CD14-positive monocyte (primary cell): ENCODE measurements at regions not wholly inside any gene's neighbourhood (a gene's known extent, or its start where the extent isn't known, plus 50 kb on each side); places are given as distances from the start of the nearest gene placed in this dataset.
A peak's percentile ranks its signal among the peaks of the same experiment; 100 is the strongest.
"Not testable (repeated sequence)": the region's sequence is repeated elsewhere in the genome, so short reads cannot be mapped to it uniquely, and the experiment has no call there.

ENCODE experiments used
- DNase-seq, 3 donors: peaks; one replicate each; pipeline ENCODE4 v3.0.0-alpha.2; 2011 to 2022
- H2AFZ ChIP-seq: 2 replicates; pipeline ENCODE4 v1.6.0; 2012; ENCODE audit warnings: mild to moderate bottlenecking, low read depth, low read length, inconsistent platforms; ENCODE audit not compliant: insufficient read depth, poor library complexity, severe bottlenecking
- H3K27ac ChIP-seq, 2 donors: 1 replicate in 1 of 2; 2 replicates in 1 of 2; pipeline ENCODE4 v1.5.1; 2012 to 2013; ENCODE audit warnings: low read length in 2 of 2, control low read depth in 1 of 2, inconsistent platforms in 1 of 2, low read depth in 1 of 2, mild to moderate bottlenecking in 1 of 2
- H3K27me3 ChIP-seq, 2 donors: one replicate each; pipeline versions ENCODE4 v1.6.0 to v1.6.1; 2011 to 2013; ENCODE audit warnings: low read length in 2 of 2; ENCODE audit not compliant: control insufficient read depth in 2 of 2, insufficient read depth in 2 of 2
- H3K36me3 ChIP-seq, 2 donors: replicated peaks in 1 of 2; 1 replicate in 1 of 2; 2 replicates in 1 of 2; pipeline versions ENCODE4 v1.5.1 to v1.6.1; 2012 to 2013; ENCODE audit warnings: low read length in 2 of 2, control low read depth in 1 of 2, inconsistent platforms in 1 of 2, mild to moderate bottlenecking in 1 of 2; ENCODE audit not compliant: insufficient read depth in 2 of 2, control insufficient read depth in 1 of 2
- H3K4me1 ChIP-seq, 2 donors: 1 replicate in 1 of 2; 2 replicates in 1 of 2; pipeline versions ENCODE4 v1.5.1 to v1.6.1; 2012 to 2013; ENCODE audit warnings: low read length in 2 of 2, control low read depth in 1 of 2, inconsistent platforms in 1 of 2, mild to moderate bottlenecking in 1 of 2, moderate library complexity in 1 of 2; ENCODE audit not compliant: insufficient read depth in 2 of 2, control insufficient read depth in 1 of 2
- H3K4me2 ChIP-seq: replicated peaks from 2 replicates; pipeline ENCODE3; 2012; ENCODE audit warnings: low read length, moderate library complexity, mild to moderate bottlenecking; ENCODE audit not compliant: poor library complexity, severe bottlenecking; ENCODE audit errors: extremely low read depth
- H3K4me3 ChIP-seq, 3 experiments: fragments of 200-600 bp in 1 of 3; sonication (generic) in 1 of 3; replicated peaks in 1 of 3; 1 replicate in 2 of 3; 2 replicates in 1 of 3; pipeline ENCODE4 v1.5.1; 2011 to 2013; ENCODE audit warnings: low read length in 3 of 3, mild to moderate bottlenecking in 3 of 3, control low read depth in 2 of 3, low read depth in 2 of 3, inconsistent platforms in 1 of 3, moderate library complexity in 1 of 3
- H3K79me2 ChIP-seq: 2 replicates; pipeline ENCODE4 v1.6.0; 2012; ENCODE audit warnings: mild to moderate bottlenecking, control low read depth, inconsistent platforms, low read length, moderate library complexity; ENCODE audit not compliant: insufficient read depth
- H3K9ac ChIP-seq: 2 replicates; pipeline ENCODE4 v1.6.0; 2017; ENCODE audit warnings: low read length, mild to moderate bottlenecking; ENCODE audit not compliant: insufficient read depth, poor library complexity, severe bottlenecking
- H3K9me3 ChIP-seq, 2 donors: replicated peaks in 1 of 2; 1 replicate in 1 of 2; 2 replicates in 1 of 2; pipeline versions ENCODE4 v1.5.1 to v1.6.1; 2012 to 2013; ENCODE audit warnings: low read length in 2 of 2, control low read depth in 1 of 2; ENCODE audit not compliant: control insufficient read depth in 1 of 2, insufficient read depth in 1 of 2
- H4K20me1 ChIP-seq: 2 replicates; pipeline ENCODE4 v1.6.0; 2012; ENCODE audit warnings: mild to moderate bottlenecking, low read length, control low read depth, moderate library complexity; ENCODE audit not compliant: insufficient read depth
- H3K27ac Mint-ChIP-seq, 7 donors: one replicate each; pipeline ENCODE4 v1.8.0; 2020; ENCODE audit warnings: mild to moderate bottlenecking in 7 of 7, mixed read lengths in 7 of 7, moderate library complexity in 6 of 7, inconsistent platforms in 2 of 7
- H3K27me3 Mint-ChIP-seq, 3 donors: one replicate each; pipeline ENCODE4 v1.8.0; 2021 to 2022; ENCODE audit warnings: low read depth in 3 of 3, mild to moderate bottlenecking in 3 of 3, mixed read lengths in 3 of 3, moderate library complexity in 3 of 3, inconsistent platforms in 1 of 3
- H3K36me3 Mint-ChIP-seq, 2 donors: one replicate each; pipeline ENCODE4 v1.8.0; 2020; ENCODE audit warnings: mixed read lengths in 2 of 2, inconsistent platforms in 1 of 2, mild to moderate bottlenecking in 1 of 2
- H3K4me1 Mint-ChIP-seq: one replicate; pipeline ENCODE4 v1.8.0; 2020; ENCODE audit warnings: mild to moderate bottlenecking, mixed read lengths
- H3K4me3 Mint-ChIP-seq, 2 donors: one replicate each; pipeline ENCODE4 v1.8.0; 2020; ENCODE audit warnings: mild to moderate bottlenecking in 2 of 2, mixed read lengths in 2 of 2, moderate library complexity in 1 of 2
- H3K9me3 Mint-ChIP-seq, 7 donors: one replicate each; pipeline ENCODE4 v1.8.0; 2020 to 2022; ENCODE audit warnings: mixed read lengths in 7 of 7, mild to moderate bottlenecking in 6 of 7, moderate library complexity in 6 of 7, inconsistent platforms in 2 of 7
- WGBS: methylation state at CpG from one replicate; pipeline ENCODE4 v1.1.5; 2013; ENCODE audit warnings: missing lambda C conversion rate; ENCODE audit not compliant: insufficient coverage; 5-methylcytosine and 5-hydroxymethylcytosine counted together
- intact Hi-C, 2 donors: fragments of 100-400 bp; cut with micrococcal nuclease; formaldehyde crosslinking; loops; one replicate each; pipeline versions ENCODE4 v1.15.0 to v1.15.1; 2023
- TF ChIP-seq, protein P1 (sequence below): fragments of 200-600 bp; IDR thresholded peaks from one replicate; pipeline ENCODE4 v1.8.0; 2022; ENCODE audit warnings: antibody characterized with exemption, mild to moderate bottlenecking

DNA sequence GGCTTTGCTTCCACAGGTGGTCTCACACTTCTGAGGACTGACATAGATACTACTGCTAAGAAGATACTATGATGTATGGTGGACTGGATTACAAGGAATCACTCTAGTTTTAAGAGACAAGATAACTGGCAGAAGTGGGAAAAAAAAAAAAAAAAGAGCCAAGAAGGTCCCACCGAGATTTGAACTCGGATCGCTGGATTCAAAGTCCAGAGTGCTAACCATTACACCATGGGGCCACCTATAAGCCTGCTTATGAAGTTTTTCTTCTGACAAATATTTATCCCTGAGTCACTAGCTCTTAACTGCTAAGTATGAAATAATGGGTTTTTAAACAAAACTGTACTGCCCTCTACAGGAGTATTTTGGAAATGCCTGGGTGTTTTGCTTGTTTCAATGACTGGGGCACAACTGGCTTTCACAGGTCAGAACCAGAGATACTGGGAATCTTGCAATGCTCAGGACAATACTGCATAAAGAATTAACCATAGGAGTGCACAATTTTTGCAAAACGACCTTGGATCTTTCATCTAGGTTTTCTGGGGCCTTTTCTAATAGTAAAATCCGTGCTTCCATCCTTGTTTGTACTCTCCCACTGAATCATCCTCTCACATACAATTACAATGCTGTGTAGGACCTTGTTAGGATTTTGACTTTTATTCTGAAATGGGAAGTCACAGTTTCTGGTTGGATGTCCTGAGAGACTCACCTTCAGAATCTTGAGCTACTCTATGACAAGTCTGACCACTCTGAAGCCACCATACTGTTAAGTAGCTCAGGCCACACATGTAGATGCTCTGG is 116.3 kb downstream of the OR2B2 start:
- H3K27me3 ChIP-seq, result peaks cover 3 to 9% of the 10 kb centered on the region in 2 donors
- 0% methylated on average over 1 of the region's 5 CpGs for WGBS
- Mint-ChIP-seq H3K27me3 (peaks cover 9 to 12% (median 11%) of the 10 kb centered on the region in 3 donors), H3K4me3 (no peak overlapping the region), H3K4me1 (peaks cover 28% of the 10 kb centered on the region), H3K36me3 (no peaks in the 10 kb centered on the region), H3K27ac (no peak overlapping the region), H3K9me3 (no peaks in the 10 kb centered on the region)
- no peaks in the 10 kb centered on the region for H4K20me1 ChIP-seq
- no peaks in the 10 kb centered on the region for H3K9me3 ChIP-seq
- H3K27ac ChIP-seq, result no peak overlapping the region
- no peak overlapping the region for H3K4me2 ChIP-seq
- TF ChIP-seq, protein P1, sequence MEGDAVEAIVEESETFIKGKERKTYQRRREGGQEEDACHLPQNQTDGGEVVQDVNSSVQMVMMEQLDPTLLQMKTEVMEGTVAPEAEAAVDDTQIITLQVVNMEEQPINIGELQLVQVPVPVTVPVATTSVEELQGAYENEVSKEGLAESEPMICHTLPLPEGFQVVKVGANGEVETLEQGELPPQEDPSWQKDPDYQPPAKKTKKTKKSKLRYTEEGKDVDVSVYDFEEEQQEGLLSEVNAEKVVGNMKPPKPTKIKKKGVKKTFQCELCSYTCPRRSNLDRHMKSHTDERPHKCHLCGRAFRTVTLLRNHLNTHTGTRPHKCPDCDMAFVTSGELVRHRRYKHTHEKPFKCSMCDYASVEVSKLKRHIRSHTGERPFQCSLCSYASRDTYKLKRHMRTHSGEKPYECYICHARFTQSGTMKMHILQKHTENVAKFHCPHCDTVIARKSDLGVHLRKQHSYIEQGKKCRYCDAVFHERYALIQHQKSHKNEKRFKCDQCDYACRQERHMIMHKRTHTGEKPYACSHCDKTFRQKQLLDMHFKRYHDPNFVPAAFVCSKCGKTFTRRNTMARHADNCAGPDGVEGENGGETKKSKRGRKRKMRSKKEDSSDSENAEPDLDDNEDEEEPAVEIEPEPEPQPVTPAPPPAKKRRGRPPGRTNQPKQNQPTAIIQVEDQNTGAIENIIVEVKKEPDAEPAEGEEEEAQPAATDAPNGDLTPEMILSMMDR, result peak; percentile 81
- no peak overlapping the region for H3K9ac ChIP-seq
- no peak overlapping the region for H2AFZ ChIP-seq
- H3K79me2 ChIP-seq, result no peaks in the 10 kb centered on the region
- H3K4me3 ChIP-seq, result no peak overlapping the region
- H3K4me1 ChIP-seq, result peaks cover 19 to 22% of the 10 kb centered on the region in 2 donors
- no peaks in the 10 kb centered on the region for H3K36me3 ChIP-seq
- intact Hi-C loops, result loop anchor here in 1 of 2 donors (5.0 kb wide), 1 partner anchor 609 kb away; no protein-coding TSS in a partner anchor
- DNase-seq, result peak; percentile 74 to 93 (median 85)

DNA sequence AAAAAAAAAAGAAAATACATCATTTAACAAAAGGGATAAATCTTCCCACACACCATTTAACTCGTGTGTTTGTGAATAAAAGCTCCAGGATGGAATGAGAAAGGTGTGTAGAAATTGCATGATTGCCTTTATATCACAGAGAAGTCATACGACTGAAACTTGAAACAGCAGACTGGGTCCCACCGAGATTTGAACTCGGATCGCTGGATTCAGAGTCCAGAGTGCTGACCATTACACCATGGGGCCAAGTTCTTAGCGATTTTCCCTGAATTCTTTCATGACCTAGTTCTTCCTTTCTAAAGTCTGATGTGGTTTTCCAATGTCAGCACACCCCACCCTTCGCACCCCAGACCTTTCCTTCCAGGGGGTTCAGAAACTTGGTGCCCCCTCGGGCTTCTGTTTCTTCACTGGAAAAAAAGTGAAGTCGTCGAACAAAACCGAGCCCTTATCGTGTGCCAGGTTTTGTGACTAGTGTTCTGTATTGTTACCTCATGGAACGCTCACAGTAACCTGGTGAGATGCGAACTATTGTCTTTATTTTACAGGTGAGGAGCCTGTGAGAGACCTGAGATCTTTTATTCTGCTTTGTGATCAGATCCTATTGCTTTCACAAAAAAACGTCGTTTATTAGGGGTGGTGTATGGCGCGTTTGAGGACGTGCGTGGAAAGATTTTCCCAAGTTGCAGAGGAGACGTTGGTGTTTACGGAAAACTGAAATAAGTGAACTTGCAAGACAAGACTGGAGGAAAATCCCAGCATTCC is 120.8 kb downstream of the OR2B2 start:
- peaks cover 19 to 22% of the 10 kb centered on the region in 2 donors for H3K4me1 ChIP-seq
- H3K27ac ChIP-seq, result no peak overlapping the region
- intact Hi-C loops, result no loop called here
- no peaks in the 10 kb centered on the region for H4K20me1 ChIP-seq
- H3K27me3 Mint-ChIP-seq, result peaks cover 10 to 14% (median 10%) of the 10 kb centered on the region in 3 donors
- WGBS, result 2% methylated on average over 18 of the region's 22 CpGs
- no peaks in the 10 kb centered on the region for H3K9me3 Mint-ChIP-seq
- H3K9me3 ChIP-seq, result no peaks in the 10 kb centered on the region
- TF ChIP-seq, protein P1, result no peak
- no peaks in the 10 kb centered on the region for H3K79me2 ChIP-seq
- no peaks in the 10 kb centered on the region for H3K36me3 Mint-ChIP-seq
- no peaks in the 10 kb centered on the region for H3K36me3 ChIP-seq
- peak overlapping the region in 2 of 7 donors; percentile 3 to 64 for H3K27ac Mint-ChIP-seq
- H3K4me1 Mint-ChIP-seq, result peaks cover 26% of the 10 kb centered on the region
- H3K4me3 Mint-ChIP-seq, result peak overlapping the region; percentile 88 to 89
- peak overlapping the region; percentile 79 for H2AFZ ChIP-seq
- H3K4me2 ChIP-seq, result peak overlapping the region; percentile 84
- H3K9ac ChIP-seq, result no peak overlapping the region
- peak; percentile 36 to 49 (median 41) for DNase-seq
- H3K27me3 ChIP-seq, result peaks cover 3 to 9% of the 10 kb centered on the region in 2 donors
- H3K4me3 ChIP-seq, result peak overlapping the region; percentile 43 to 73 (median 69)

DNA sequence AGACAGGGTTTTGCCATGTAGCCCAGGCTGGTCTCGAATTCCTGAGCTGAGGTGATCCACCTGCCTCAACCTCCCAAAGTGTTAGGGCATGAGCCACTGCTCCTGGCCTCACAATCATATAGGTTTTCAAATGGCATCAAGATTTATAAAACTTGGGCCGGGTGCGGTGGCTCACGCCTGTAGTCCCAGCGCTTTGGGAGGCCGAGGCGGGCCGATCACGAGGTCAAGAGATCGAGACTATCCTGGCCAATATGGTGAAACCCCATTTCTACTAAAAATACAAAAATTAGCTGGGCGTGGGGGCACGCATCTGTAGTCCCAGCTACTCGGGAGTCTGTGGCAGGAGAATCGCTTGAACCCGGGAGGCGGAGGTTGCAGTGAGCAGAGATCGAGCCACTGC is 123.8 kb downstream of the OR2B2 start:
- H3K4me1 ChIP-seq, result peaks cover 19 to 22% of the 10 kb centered on the region in 2 donors
- H3K4me3 Mint-ChIP-seq, H3K9me3 ChIP-seq, H3K36me3 ChIP-seq, H2AFZ ChIP-seq, H3K79me2 ChIP-seq, H4K20me1 ChIP-seq, H3K27ac ChIP-seq, H3K4me3 ChIP-seq, H3K27me3 ChIP-seq, intact Hi-C loops, H3K4me2 ChIP-seq, DNase-seq, H3K9me3 Mint-ChIP-seq, H3K27ac Mint-ChIP-seq, H3K36me3 Mint-ChIP-seq, H3K9ac ChIP-seq: not testable (repeated sequence)
- peaks cover 22% of the 10 kb centered on the region for H3K4me1 Mint-ChIP-seq
- H3K27me3 Mint-ChIP-seq, result peaks cover 9 to 21% (median 14%) of the 10 kb centered on the region in 3 donors
- WGBS, result 98% methylated on average over 16 of the region's 17 CpGs
